GM20000 (cell line): ENCODE measurements at regions not wholly inside any gene's neighbourhood (a gene's known extent, or its start where the extent isn't known, plus 50 kb on each side); places are given as distances from the start of the nearest gene placed in this dataset.

ENCODE experiments used
- DNase-seq: peaks from one replicate; pipeline ENCODE4 v3.0.0; 2012; ENCODE audit warnings: low spot score
- TF ChIP-seq, protein P1 (sequence below): IDR thresholded peaks from 2 replicates; pipeline ENCODE4 v1.5.1; 2012; ENCODE audit warnings: mild to moderate bottlenecking, control low read depth; ENCODE audit errors: extremely low read depth, missing control alignments

DNA sequence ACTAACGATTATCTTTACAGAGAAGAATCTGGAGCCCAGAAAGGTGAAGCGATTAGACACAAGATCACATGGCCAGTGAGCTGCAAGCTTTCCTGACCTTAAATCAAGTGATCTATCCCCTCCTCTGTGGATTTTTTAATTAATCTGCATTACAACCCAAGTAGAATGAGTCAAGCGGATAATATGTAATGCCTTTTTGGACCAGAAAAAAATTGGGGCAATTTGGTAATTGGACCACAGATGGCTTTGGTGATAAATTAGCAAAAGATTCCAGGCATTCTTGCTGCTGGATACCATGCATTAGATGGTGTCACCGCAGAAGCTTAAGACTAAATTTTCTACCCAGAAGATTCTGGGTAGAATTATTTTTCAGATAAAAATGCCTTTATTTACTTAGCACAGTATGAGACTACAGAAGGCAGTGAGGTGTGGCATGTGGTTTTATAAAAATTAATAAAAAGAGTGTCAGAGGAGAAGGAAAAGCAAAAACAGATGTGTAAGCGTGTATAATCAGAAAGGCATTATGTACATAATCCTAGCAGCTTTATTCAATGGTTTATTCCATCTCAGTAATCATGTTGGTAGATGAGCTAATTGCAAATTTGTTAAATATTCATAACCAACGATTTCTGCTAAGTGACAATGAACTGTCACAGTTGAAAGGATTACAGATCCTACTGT lies 53.9 kb upstream of the PCSK2 start:
- DNase-seq = no peak
- TF ChIP-seq, protein P1, sequence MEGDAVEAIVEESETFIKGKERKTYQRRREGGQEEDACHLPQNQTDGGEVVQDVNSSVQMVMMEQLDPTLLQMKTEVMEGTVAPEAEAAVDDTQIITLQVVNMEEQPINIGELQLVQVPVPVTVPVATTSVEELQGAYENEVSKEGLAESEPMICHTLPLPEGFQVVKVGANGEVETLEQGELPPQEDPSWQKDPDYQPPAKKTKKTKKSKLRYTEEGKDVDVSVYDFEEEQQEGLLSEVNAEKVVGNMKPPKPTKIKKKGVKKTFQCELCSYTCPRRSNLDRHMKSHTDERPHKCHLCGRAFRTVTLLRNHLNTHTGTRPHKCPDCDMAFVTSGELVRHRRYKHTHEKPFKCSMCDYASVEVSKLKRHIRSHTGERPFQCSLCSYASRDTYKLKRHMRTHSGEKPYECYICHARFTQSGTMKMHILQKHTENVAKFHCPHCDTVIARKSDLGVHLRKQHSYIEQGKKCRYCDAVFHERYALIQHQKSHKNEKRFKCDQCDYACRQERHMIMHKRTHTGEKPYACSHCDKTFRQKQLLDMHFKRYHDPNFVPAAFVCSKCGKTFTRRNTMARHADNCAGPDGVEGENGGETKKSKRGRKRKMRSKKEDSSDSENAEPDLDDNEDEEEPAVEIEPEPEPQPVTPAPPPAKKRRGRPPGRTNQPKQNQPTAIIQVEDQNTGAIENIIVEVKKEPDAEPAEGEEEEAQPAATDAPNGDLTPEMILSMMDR = no peak
